Ectodermal cell (in vitro differentiated cells): ENCODE measurements at regions not wholly inside any gene's neighbourhood (a gene's known extent, or its start where the extent isn't known, plus 50 kb on each side); places are given as distances from the start of the nearest gene placed in this dataset.

Source experiments
- H3K27ac ChIP-seq: 2 replicates; pipeline ENCODE4 v1.7.0; 2013; ENCODE audit warnings: mild to moderate bottlenecking, low read depth, low read length; ENCODE audit not compliant: insufficient read depth, poor library complexity, severe bottlenecking
- H3K27me3 ChIP-seq: 2 replicates; pipeline ENCODE4 v1.7.0; 2013; ENCODE audit warnings: mild to moderate bottlenecking, low read length; ENCODE audit not compliant: insufficient read depth, control insufficient read depth, poor library complexity, severe bottlenecking
- H3K36me3 ChIP-seq: one replicate; pipeline ENCODE4 v1.7.0; 2013; ENCODE audit warnings: low read length; ENCODE audit not compliant: control insufficient read depth, insufficient read depth
- H3K4me1 ChIP-seq: one replicate; pipeline ENCODE4 v1.7.0; 2013; ENCODE audit warnings: low read length; ENCODE audit not compliant: control insufficient read depth, insufficient read depth
- H3K4me3 ChIP-seq: 2 replicates; pipeline ENCODE4 v1.7.0; 2013; ENCODE audit warnings: low read depth, low read length, control low read depth; ENCODE audit not compliant: insufficient read depth
- H3K9me3 ChIP-seq: 2 replicates; pipeline ENCODE4 v1.7.0; 2013; ENCODE audit warnings: mild to moderate bottlenecking, low read length, moderate library complexity; ENCODE audit not compliant: control insufficient read depth
- WGBS, 2 experiments: methylation state at CpG; one replicate each; pipeline ENCODE4 v1.1.7; 2013; ENCODE audit warnings: missing lambda C conversion rate in 2 of 2; 5-methylcytosine and 5-hydroxymethylcytosine counted together

DNA sequence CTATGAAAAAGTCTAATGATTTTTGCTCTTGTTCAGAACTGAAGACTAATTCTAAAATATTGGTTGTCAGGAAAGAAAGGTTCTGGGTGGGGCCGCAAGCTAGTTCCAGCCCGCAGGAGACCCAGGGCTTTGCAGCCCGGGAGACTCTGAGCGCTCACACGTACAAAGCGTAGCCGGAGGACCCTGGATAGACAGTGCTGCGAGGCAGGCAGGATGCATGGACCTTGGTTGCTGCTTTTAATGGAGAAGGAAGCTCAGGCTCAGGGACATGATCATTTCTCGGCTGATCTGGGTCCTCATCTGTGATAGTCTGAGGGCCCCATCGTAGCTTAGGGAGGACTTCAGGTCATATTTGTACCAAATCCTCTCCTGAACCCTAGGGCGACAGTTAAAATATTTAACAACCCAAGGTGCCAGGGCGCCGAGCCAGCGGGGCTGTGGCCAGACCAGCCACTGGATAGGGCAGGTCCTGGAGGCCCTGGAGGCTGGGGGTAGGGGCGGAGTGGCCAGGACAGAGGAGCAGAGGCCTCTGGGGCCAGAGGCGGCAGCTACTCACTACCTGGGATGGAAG lies 70.1 kb upstream of the UNC5A start:
- Histone ChIP-seq H3K36me3 (no peaks in the 10 kb centered on the region), H3K9me3 (no peaks in the 10 kb centered on the region), H3K4me1 (peaks cover 49% of the 10 kb centered on the region), H3K4me3 (no peak overlapping the region), H3K27ac (no peak overlapping the region), H3K27me3 (peaks cover 36% of the 10 kb centered on the region)
- 85% methylated on average over 16 of the region's 16 CpGs for WGBS, 2 experiments

DNA sequence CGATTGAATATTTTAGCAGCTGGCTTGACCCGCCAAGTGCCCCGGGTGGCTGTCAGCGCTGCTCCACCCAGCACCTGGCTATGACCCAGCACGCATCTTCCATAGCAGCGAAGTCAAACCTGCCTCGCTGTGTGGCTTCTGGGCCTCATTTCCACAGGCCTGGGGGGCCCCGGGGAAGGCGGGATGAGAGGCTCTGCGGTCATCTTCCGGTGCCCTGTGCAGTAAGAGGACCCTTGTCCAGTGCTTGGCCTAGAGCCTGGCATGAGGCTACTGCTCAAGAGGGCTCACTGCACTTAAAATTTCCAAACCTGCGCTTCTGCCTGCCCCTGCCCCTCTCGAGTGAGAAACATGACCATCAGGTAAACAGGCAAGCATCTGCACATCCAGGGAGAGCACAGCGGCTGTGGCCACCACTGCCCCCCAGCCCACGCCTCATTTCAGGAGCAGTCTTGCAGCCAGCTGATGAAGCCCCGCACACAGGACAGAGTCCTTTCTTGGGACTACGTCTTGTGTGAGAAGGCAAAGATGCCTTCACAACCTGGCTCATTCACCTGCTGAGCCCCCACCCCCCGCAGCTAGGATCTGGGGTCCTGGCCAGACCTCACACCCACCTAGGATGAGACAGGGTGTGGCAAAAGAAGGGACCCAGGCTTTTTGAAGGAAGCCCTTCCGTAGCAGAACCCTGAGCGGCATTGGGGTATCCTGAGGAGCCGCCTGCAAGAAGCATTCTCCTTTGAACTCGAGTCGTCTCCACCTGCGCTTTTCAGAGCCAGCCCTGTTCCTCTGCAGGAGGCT lies 69.5 kb upstream of the UNC5A start:
- Histone ChIP-seq H3K36me3 (no peaks in the 10 kb centered on the region), H3K4me1 (peaks cover 49% of the 10 kb centered on the region), H3K9me3 (no peaks in the 10 kb centered on the region), H3K4me3 (no peak overlapping the region), H3K27ac (no peak overlapping the region), H3K27me3 (peaks cover 36% of the 10 kb centered on the region)
- WGBS, 2 experiments = 87 to 90% methylated on average over 24 of the region's 24 CpGs

DNA sequence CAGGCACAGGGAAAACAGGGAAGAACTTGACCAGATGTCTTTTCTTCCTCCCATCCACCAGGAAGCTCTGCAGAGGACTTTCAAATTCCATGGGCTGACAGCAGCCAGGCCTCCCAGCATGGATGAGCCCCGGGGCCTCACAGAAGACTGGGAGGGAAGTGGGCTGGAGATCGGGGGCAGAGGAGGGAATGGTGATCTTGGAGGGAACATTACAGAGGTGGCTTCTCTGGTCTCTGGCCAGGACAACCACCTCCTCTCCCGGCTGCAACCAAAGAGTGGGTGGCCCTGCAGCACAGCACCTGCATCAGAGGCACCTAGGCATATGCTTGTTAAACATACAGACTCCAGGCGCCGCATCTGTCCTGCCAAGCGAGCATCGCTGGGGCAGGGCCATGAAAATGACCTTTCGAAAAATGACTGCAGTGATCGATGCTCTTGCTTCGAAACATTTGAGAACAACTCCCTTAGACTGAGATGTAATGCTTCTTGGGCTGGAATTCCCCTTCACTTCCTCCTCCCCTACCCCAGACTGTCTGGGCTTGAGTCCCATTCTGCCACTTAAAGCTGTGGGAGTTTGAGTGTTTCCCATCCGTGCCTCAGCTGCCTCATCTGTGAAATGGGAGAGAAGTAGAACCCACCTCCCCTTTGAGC lies 68.7 kb upstream of the UNC5A start:
- H3K9me3 ChIP-seq = no peaks in the 10 kb centered on the region

DNA sequence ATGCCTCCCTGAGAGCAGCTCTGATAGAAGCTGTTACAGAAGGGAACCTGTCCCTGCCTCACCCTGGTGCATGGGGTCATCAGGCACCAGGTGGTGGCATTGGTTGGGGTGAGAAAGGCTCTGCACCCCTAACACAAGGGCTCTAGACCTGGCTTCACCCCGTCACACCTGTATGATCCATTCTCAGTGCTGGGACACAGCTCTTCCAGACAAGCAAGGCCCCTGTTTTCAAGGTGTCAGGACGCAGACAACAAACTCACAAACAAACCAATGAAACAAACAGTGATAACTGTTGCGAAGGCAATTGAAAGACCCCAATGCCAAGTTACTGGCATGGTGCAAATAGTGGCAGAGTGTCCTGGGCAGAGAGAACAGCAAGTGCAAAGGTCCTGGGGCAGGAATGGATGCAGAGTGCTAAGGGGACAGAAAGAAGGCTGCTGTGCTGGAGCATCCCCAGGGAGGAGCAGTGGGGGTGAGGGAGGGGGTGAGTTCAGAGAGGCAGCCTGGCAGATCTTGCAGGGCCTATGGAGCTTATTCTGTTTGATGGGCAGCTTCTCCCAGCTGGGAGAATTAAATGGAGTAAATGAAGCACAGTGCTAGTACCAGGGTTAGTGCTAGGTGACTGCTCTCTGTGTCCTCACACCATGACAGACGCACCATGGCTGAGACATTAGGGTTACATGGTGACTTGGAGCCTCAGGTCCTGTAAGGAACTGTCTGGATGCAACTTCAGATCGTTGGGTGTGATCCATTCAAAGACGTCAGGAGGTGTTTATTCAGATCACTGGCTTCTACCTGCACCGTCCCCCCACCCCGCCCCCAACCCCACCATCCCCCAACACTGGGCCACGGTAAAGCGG lies 67.9 kb upstream of the UNC5A start:
- no peak overlapping the region for H3K27ac ChIP-seq
- H3K9me3 ChIP-seq = no peaks in the 10 kb centered on the region
- 52 to 55% methylated on average over 8 to 9 of the region's 10 CpGs for WGBS, 2 experiments
- H3K4me1 ChIP-seq = peaks cover 43% of the 10 kb centered on the region
- no peak overlapping the region for H3K4me3 ChIP-seq
- peaks cover 36% of the 10 kb centered on the region for H3K27me3 ChIP-seq
- H3K36me3 ChIP-seq = no peaks in the 10 kb centered on the region

More for the DNA sequence above, 68.7 kb upstream of the UNC5A start:
- no peak overlapping the region for H3K27ac ChIP-seq
- WGBS, 2 experiments = 81 to 86% methylated on average over 11 of the region's 11 CpGs
- peaks cover 36% of the 10 kb centered on the region for H3K27me3 ChIP-seq
- H3K36me3 ChIP-seq = no peaks in the 10 kb centered on the region
- no peak overlapping the region for H3K4me3 ChIP-seq
- peaks cover 50% of the 10 kb centered on the region for H3K4me1 ChIP-seq

DNA sequence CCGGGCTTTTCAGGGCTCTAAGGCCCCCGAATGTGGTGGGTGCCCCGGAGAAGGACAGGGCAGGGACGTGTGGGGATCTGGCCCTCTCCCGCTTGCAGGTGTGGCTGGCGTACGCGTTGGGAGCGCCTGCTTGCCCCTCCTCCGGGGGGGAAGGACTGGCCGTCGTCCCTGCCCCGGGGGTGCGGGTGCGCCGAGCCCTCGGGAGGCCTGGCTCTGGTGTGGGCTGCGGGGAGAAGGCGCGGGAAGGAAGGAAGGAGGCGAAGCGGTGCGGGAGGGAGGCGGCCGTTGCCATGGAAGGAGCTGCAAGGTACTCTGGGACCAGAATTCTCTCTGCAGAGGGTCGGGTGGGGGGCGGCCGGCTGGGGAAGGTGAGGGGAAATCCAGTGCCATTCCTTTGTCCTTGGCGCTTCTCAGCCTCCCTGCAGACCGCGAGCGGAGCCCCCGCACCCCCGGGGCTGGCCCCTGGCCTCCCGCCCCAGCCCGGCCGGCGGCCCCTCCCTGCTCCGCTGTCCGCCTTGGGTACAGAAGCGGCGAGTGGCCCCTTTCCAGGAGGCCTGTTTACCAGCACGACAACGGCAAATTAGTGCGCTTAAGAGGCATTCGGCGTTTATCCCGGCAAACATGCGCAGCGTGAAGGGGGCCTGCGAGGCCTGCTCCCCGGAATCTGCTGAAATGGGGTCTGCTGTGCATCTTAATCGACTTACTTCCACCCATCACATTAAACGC lies 67.1 kb upstream of the UNC5A start:
- H3K4me3 ChIP-seq = peak overlapping the region; percentile 25
- no peaks in the 10 kb centered on the region for H3K9me3 ChIP-seq
- H3K36me3 ChIP-seq = no peaks in the 10 kb centered on the region
- no peak overlapping the region for H3K27ac ChIP-seq
- WGBS, 2 experiments = 4% methylated on average over 54 of the region's 54 CpGs
- peaks cover 36% of the 10 kb centered on the region for H3K27me3 ChIP-seq
- H3K4me1 ChIP-seq = peaks cover 43% of the 10 kb centered on the region

DNA sequence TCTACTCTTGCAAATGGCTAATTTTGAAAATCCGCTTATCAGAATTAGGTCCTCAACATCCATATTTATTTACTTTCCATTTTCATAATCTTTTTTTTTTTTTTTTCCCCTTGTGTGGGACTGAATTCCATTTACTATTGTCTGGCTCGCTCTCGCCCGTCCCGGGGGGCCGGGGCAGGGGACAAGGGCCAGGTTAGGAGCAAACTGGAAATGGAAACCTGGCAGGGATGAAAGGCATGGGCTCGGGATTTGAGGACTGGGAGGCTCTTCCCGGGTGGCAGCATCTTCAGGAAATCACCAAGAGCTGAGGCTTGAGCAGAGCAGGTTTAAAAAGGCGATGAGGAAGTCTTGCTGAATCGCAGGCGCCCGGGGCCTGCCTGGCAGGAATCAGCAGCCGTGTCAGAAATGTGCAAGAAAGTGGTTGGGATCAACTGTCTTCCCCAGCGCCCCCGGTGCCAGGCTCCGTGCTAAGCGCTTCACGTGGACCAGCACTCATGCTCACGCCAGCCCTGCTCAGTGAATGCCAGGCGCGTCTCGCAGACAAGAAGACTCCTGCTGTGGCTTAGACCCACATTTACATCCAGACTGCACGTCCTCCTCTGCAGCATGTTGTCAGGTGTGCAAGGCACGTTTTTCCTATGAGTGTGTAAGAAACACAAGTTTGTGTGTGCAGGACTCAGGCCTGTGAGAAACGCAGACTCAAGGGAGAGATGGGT lies 66.3 kb upstream of the UNC5A start:
- H3K27me3 ChIP-seq = peaks cover 36% of the 10 kb centered on the region
- 35 to 39% methylated on average over 25 of the region's 25 CpGs for WGBS, 2 experiments

DNA sequence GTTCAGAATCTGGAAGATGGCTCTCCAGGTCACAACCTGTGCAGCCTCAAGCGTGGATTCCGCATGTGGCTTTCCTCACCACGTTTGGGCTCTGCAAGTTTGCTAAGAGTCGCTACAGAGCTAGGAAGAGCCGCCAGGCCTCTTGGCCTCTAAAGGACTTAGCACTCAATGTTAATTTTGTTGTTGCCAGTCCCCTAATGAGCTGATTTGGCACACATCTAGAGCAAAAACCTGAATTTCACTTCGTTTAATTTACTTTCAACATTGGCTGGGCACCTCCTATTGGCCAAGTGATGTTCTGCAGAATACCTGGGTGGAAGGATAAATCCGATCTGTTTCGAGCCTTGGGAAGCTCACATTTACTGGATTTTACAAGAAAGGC lies 65.8 kb upstream of the UNC5A start:
- H3K4me1 ChIP-seq = peaks cover 38% of the 10 kb centered on the region
- no peaks in the 10 kb centered on the region for H3K36me3 ChIP-seq
- H3K4me3 ChIP-seq = no peak overlapping the region
- peaks cover 36% of the 10 kb centered on the region for H3K27me3 ChIP-seq
- 55 to 62% methylated on average over 8 of the region's 8 CpGs for WGBS, 2 experiments
- H3K27ac ChIP-seq = no peak overlapping the region
- H3K9me3 ChIP-seq = no peaks in the 10 kb centered on the region

More for the DNA sequence above, 66.3 kb upstream of the UNC5A start:
- Histone ChIP-seq H3K36me3 (no peaks in the 10 kb centered on the region), H3K4me3 (peak overlapping the region; percentile 25), H3K27ac (no peak overlapping the region), H3K9me3 (no peaks in the 10 kb centered on the region), H3K4me1 (peaks cover 43% of the 10 kb centered on the region)

DNA sequence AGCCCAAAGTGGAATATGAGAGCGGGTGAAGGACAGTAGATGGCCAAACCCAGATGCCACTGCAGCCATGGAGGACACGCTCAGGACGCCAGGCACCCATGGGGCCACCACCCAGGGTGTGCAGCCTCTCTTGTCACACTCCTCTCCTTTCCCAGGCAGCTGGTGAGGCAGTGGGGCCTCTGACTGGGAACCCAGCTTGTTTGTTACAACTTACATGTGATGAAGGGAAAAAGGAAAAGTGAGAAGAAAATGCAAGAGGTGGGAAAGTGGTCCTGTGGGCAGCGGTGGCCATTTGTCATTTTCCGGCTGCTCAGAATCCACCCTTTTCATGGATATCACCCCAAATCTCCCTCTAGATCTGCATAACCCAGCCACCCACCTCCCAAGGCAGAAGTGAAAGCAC lies 62.7 kb upstream of the UNC5A start:
- H3K4me1 ChIP-seq = peaks cover 18% of the 10 kb centered on the region
- no peak overlapping the region for H3K4me3 ChIP-seq
- 90 to 96% methylated on average over 5 of the region's 5 CpGs for WGBS, 2 experiments
- no peaks in the 10 kb centered on the region for H3K36me3 ChIP-seq
- peaks cover 18% of the 10 kb centered on the region for H3K27me3 ChIP-seq
- H3K9me3 ChIP-seq = no peaks in the 10 kb centered on the region
- H3K27ac ChIP-seq = no peak overlapping the region
